CD14-positive monocyte (primary cell): ENCODE measurements at regions not wholly inside any gene's neighbourhood (a gene's known extent, or its start where the extent isn't known, plus 50 kb on each side); places are given as distances from the start of the nearest gene placed in this dataset.
"Not testable (repeated sequence)": the region's sequence is repeated elsewhere in the genome, so short reads cannot be mapped to it uniquely, and the experiment has no call there.

Experiments
- DNase-seq, 3 donors: peaks; one replicate each; pipeline ENCODE4 v3.0.0-alpha.2; 2011 to 2022
- H2AFZ ChIP-seq: 2 replicates; pipeline ENCODE4 v1.6.0; 2012; ENCODE audit warnings: mild to moderate bottlenecking, low read depth, low read length, inconsistent platforms; ENCODE audit not compliant: insufficient read depth, poor library complexity, severe bottlenecking
- H3K27ac ChIP-seq, 2 donors: 1 replicate in 1 of 2; 2 replicates in 1 of 2; pipeline ENCODE4 v1.5.1; 2012 to 2013; ENCODE audit warnings: low read length in 2 of 2, control low read depth in 1 of 2, inconsistent platforms in 1 of 2, low read depth in 1 of 2, mild to moderate bottlenecking in 1 of 2
- H3K27me3 ChIP-seq, 2 donors: one replicate each; pipeline versions ENCODE4 v1.6.0 to v1.6.1; 2011 to 2013; ENCODE audit warnings: low read length in 2 of 2; ENCODE audit not compliant: control insufficient read depth in 2 of 2, insufficient read depth in 2 of 2
- H3K36me3 ChIP-seq, 2 donors: replicated peaks in 1 of 2; 1 replicate in 1 of 2; 2 replicates in 1 of 2; pipeline versions ENCODE4 v1.5.1 to v1.6.1; 2012 to 2013; ENCODE audit warnings: low read length in 2 of 2, control low read depth in 1 of 2, inconsistent platforms in 1 of 2, mild to moderate bottlenecking in 1 of 2; ENCODE audit not compliant: insufficient read depth in 2 of 2, control insufficient read depth in 1 of 2
- H3K4me1 ChIP-seq, 2 donors: 1 replicate in 1 of 2; 2 replicates in 1 of 2; pipeline versions ENCODE4 v1.5.1 to v1.6.1; 2012 to 2013; ENCODE audit warnings: low read length in 2 of 2, control low read depth in 1 of 2, inconsistent platforms in 1 of 2, mild to moderate bottlenecking in 1 of 2, moderate library complexity in 1 of 2; ENCODE audit not compliant: insufficient read depth in 2 of 2, control insufficient read depth in 1 of 2
- H3K4me2 ChIP-seq: replicated peaks from 2 replicates; pipeline ENCODE3; 2012; ENCODE audit warnings: low read length, moderate library complexity, mild to moderate bottlenecking; ENCODE audit not compliant: poor library complexity, severe bottlenecking; ENCODE audit errors: extremely low read depth
- H3K4me3 ChIP-seq, 3 experiments: fragments of 200-600 bp in 1 of 3; sonication (generic) in 1 of 3; replicated peaks in 1 of 3; 1 replicate in 2 of 3; 2 replicates in 1 of 3; pipeline ENCODE4 v1.5.1; 2011 to 2013; ENCODE audit warnings: low read length in 3 of 3, mild to moderate bottlenecking in 3 of 3, control low read depth in 2 of 3, low read depth in 2 of 3, inconsistent platforms in 1 of 3, moderate library complexity in 1 of 3
- H3K79me2 ChIP-seq: 2 replicates; pipeline ENCODE4 v1.6.0; 2012; ENCODE audit warnings: mild to moderate bottlenecking, control low read depth, inconsistent platforms, low read length, moderate library complexity; ENCODE audit not compliant: insufficient read depth
- H3K9ac ChIP-seq: 2 replicates; pipeline ENCODE4 v1.6.0; 2017; ENCODE audit warnings: low read length, mild to moderate bottlenecking; ENCODE audit not compliant: insufficient read depth, poor library complexity, severe bottlenecking
- H3K9me3 ChIP-seq, 2 donors: replicated peaks in 1 of 2; 1 replicate in 1 of 2; 2 replicates in 1 of 2; pipeline versions ENCODE4 v1.5.1 to v1.6.1; 2012 to 2013; ENCODE audit warnings: low read length in 2 of 2, control low read depth in 1 of 2; ENCODE audit not compliant: control insufficient read depth in 1 of 2, insufficient read depth in 1 of 2
- H4K20me1 ChIP-seq: 2 replicates; pipeline ENCODE4 v1.6.0; 2012; ENCODE audit warnings: mild to moderate bottlenecking, low read length, control low read depth, moderate library complexity; ENCODE audit not compliant: insufficient read depth
- H3K27ac Mint-ChIP-seq, 7 donors: one replicate each; pipeline ENCODE4 v1.8.0; 2020; ENCODE audit warnings: mild to moderate bottlenecking in 7 of 7, mixed read lengths in 7 of 7, moderate library complexity in 6 of 7, inconsistent platforms in 2 of 7
- H3K27me3 Mint-ChIP-seq, 3 donors: one replicate each; pipeline ENCODE4 v1.8.0; 2021 to 2022; ENCODE audit warnings: low read depth in 3 of 3, mild to moderate bottlenecking in 3 of 3, mixed read lengths in 3 of 3, moderate library complexity in 3 of 3, inconsistent platforms in 1 of 3
- H3K36me3 Mint-ChIP-seq, 2 donors: one replicate each; pipeline ENCODE4 v1.8.0; 2020; ENCODE audit warnings: mixed read lengths in 2 of 2, inconsistent platforms in 1 of 2, mild to moderate bottlenecking in 1 of 2
- H3K4me1 Mint-ChIP-seq: one replicate; pipeline ENCODE4 v1.8.0; 2020; ENCODE audit warnings: mild to moderate bottlenecking, mixed read lengths
- H3K4me3 Mint-ChIP-seq, 2 donors: one replicate each; pipeline ENCODE4 v1.8.0; 2020; ENCODE audit warnings: mild to moderate bottlenecking in 2 of 2, mixed read lengths in 2 of 2, moderate library complexity in 1 of 2
- H3K9me3 Mint-ChIP-seq, 7 donors: one replicate each; pipeline ENCODE4 v1.8.0; 2020 to 2022; ENCODE audit warnings: mixed read lengths in 7 of 7, mild to moderate bottlenecking in 6 of 7, moderate library complexity in 6 of 7, inconsistent platforms in 2 of 7
- WGBS: methylation state at CpG from one replicate; pipeline ENCODE4 v1.1.5; 2013; ENCODE audit warnings: missing lambda C conversion rate; ENCODE audit not compliant: insufficient coverage; 5-methylcytosine and 5-hydroxymethylcytosine counted together
- intact Hi-C, 2 donors: fragments of 100-400 bp; cut with micrococcal nuclease; formaldehyde crosslinking; loops; one replicate each; pipeline versions ENCODE4 v1.15.0 to v1.15.1; 2023
- TF ChIP-seq, protein P1 (sequence below): fragments of 200-600 bp; IDR thresholded peaks from one replicate; pipeline ENCODE4 v1.8.0; 2022; ENCODE audit warnings: antibody characterized with exemption, mild to moderate bottlenecking

DNA sequence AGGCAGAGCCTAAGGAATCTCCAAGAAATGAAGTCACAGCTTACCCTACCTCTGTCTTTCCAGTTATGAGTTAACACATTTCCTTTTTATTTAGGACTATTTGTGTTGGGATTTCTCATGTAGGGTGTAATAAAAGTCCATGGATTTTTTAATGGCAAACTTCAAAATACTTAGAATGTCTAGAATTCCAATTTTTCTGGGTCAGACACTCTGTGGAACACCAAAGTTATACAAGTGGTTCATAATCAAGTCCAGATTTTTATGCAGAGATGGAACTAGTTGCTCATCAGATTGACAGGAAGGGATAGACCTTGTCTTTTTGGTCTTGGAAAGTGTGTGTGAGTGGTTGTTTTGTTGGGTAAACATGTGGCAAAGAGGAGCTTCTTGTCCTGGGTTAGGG is 69.8 kb upstream of the ADRA1D start:
- H2AFZ ChIP-seq: no peak overlapping the region
- peaks cover 0 to 7% (median 6%) of the 10 kb centered on the region in 3 donors for H3K27me3 Mint-ChIP-seq
- intact Hi-C loops: no loop called here
- no peaks in the 10 kb centered on the region for H3K27me3 ChIP-seq
- H3K4me3 Mint-ChIP-seq: no peak overlapping the region
- TF ChIP-seq, protein P1, sequence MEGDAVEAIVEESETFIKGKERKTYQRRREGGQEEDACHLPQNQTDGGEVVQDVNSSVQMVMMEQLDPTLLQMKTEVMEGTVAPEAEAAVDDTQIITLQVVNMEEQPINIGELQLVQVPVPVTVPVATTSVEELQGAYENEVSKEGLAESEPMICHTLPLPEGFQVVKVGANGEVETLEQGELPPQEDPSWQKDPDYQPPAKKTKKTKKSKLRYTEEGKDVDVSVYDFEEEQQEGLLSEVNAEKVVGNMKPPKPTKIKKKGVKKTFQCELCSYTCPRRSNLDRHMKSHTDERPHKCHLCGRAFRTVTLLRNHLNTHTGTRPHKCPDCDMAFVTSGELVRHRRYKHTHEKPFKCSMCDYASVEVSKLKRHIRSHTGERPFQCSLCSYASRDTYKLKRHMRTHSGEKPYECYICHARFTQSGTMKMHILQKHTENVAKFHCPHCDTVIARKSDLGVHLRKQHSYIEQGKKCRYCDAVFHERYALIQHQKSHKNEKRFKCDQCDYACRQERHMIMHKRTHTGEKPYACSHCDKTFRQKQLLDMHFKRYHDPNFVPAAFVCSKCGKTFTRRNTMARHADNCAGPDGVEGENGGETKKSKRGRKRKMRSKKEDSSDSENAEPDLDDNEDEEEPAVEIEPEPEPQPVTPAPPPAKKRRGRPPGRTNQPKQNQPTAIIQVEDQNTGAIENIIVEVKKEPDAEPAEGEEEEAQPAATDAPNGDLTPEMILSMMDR: no peak
- peaks cover 0 to 6% (median 2%) of the 10 kb centered on the region in 7 donors for H3K9me3 Mint-ChIP-seq
- no peaks in the 10 kb centered on the region for H3K36me3 ChIP-seq
- H4K20me1 ChIP-seq: no peaks in the 10 kb centered on the region
- H3K4me1 ChIP-seq: peaks cover 35% of the 10 kb centered on the region in 2 donors
- H3K27ac ChIP-seq: no peak overlapping the region
- H3K9ac ChIP-seq: no peak overlapping the region
- no peak overlapping the region for H3K27ac Mint-ChIP-seq
- H3K4me1 Mint-ChIP-seq: peaks cover 41% of the 10 kb centered on the region
- DNase-seq: no peak
- no peaks in the 10 kb centered on the region for H3K79me2 ChIP-seq
- no peaks in the 10 kb centered on the region for H3K9me3 ChIP-seq
- no peaks in the 10 kb centered on the region for H3K36me3 Mint-ChIP-seq
- no peak overlapping the region for H3K4me2 ChIP-seq
- no peak overlapping the region for H3K4me3 ChIP-seq

DNA sequence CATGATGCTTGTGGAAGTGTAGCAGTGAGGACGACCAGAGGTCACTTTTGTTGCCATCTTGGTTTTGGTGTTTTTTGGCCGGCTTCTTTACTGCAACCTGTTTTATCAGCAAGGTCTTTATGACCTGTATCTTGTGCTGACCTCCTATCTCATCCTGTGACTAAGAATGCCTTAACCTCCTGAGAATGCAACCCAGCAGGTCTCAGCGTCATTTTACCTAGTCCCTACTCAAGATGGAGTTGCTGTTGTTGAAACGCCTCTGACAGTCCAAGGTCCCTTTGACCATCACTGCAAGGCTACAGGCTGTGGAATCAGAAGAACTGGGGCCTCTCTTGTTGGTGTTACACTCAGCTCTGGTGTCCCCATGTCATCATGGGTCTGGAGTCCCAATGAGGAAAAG is 61.5 kb upstream of the ADRA1D start:
- intact Hi-C loops, H3K36me3 Mint-ChIP-seq: not testable (repeated sequence)

More for the DNA sequence above, 61.5 kb upstream of the ADRA1D start:
- not testable (repeated sequence) for H3K27ac ChIP-seq, H3K4me1 Mint-ChIP-seq, H3K27me3 Mint-ChIP-seq, H3K4me2 ChIP-seq, H4K20me1 ChIP-seq, H3K4me1 ChIP-seq, H2AFZ ChIP-seq, H3K27me3 ChIP-seq, DNase-seq, H3K36me3 ChIP-seq, H3K4me3 ChIP-seq, H3K4me3 Mint-ChIP-seq, H3K9ac ChIP-seq, H3K27ac Mint-ChIP-seq, H3K79me2 ChIP-seq, H3K9me3 ChIP-seq
- H3K9me3 Mint-ChIP-seq: peaks cover 6 to 25% (median 16%) of the 10 kb centered on the region in 7 donors
- WGBS: 50% methylated on average over 1 of the region's 4 CpGs
